Ishikawa (cell line): ENCODE measurements at regions not wholly inside any gene's neighbourhood (a gene's known extent, or its start where the extent isn't known, plus 50 kb on each side); places are given as distances from the start of the nearest gene placed in this dataset.

ENCODE experiments used
- FOXM1 ChIP-seq: IDR thresholded peaks from 2 replicates; pipeline ENCODE4 v1.6.1; 2012; ENCODE audit warnings: low read depth, borderline replicate concordance
- MAX ChIP-seq: IDR thresholded peaks from 2 replicates; pipeline ENCODE4 v1.6.1; 2012
- RAD21 ChIP-seq: IDR thresholded peaks from 2 replicates; pipeline ENCODE4 v1.6.1; 2012; ENCODE audit warnings: low read depth
- TEAD4 ChIP-seq: IDR thresholded peaks from 2 replicates; pipeline ENCODE4 v1.6.1; 2012
- YY1 ChIP-seq: IDR thresholded peaks from 2 replicates; pipeline ENCODE4 v1.6.1; 2012; ENCODE audit warnings: low read depth

GRCh38 chr21:16911166-16911607 is 601.7 kb upstream of the CXADR start:
- TF ChIP-seq YY1 = no peak
- TF ChIP-seq TEAD4 = no peak
- no peak for TF ChIP-seq MAX
- TF ChIP-seq RAD21 = no peak
- no peak for TF ChIP-seq FOXM1
